GM10266 (cell line): ENCODE measurements at regions not wholly inside any gene's neighbourhood (a gene's known extent, or its start where the extent isn't known, plus 50 kb on each side); places are given as distances from the start of the nearest gene placed in this dataset.

ENCODE experiments used
- DNase-seq: peaks from one replicate; pipeline ENCODE4 v3.0.0; 2012; ENCODE audit errors: extremely low spot score
- TF ChIP-seq, protein P1 (sequence below): IDR thresholded peaks from 2 replicates; pipeline ENCODE4 v1.5.1; 2012; ENCODE audit warnings: mild to moderate bottlenecking, low read depth; ENCODE audit not compliant: control insufficient read depth, insufficient read depth; ENCODE audit errors: missing control alignments

GRCh38 chr2:238655974-238656722 is 191.7 kb upstream of the TWIST2 start:
- DNase-seq: no peak

DNA sequence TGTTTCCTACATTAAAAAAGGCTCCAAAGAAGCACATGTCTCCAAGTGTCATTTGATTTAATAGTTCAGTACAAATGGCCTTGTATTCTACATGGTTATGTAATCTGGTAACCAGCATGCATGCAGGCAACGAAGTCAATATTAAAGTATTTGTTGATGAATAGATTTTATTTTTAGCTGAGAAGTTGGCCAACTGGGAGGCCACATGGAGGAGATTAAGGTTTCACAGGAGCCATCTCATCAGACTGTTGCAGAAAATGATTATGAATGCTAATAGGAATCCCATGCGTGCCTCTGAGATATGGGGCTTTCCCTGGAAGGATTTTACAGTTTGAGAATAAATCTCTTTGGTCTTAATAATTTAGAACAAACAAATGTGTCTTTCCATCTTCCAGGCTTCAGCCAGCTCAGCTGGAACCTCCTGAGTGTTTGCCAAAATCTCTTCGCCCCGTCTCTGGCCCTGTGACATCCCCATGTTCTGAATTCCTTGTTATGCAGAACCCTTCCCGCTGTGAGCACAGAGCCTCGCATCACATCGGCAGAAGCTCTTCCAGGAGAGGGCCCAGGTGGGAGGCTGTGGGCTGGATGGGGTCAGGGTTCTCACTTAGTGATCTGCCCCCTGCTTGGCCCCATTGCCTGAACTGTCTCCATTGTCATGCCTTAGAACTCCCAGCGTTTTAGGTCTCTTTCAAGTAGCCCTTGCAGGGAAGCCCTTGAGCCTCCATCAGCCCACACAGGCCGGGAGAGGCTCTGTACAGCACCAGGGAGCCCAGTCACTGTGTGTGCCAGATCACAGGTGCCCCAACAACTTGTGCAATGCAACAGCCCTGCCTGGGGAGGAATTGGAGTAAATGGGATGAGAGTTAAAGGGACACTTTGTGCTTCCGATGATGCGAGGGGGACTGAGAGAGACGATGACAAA is 190.5 kb upstream of the TWIST2 start:
- TF ChIP-seq, protein P1, sequence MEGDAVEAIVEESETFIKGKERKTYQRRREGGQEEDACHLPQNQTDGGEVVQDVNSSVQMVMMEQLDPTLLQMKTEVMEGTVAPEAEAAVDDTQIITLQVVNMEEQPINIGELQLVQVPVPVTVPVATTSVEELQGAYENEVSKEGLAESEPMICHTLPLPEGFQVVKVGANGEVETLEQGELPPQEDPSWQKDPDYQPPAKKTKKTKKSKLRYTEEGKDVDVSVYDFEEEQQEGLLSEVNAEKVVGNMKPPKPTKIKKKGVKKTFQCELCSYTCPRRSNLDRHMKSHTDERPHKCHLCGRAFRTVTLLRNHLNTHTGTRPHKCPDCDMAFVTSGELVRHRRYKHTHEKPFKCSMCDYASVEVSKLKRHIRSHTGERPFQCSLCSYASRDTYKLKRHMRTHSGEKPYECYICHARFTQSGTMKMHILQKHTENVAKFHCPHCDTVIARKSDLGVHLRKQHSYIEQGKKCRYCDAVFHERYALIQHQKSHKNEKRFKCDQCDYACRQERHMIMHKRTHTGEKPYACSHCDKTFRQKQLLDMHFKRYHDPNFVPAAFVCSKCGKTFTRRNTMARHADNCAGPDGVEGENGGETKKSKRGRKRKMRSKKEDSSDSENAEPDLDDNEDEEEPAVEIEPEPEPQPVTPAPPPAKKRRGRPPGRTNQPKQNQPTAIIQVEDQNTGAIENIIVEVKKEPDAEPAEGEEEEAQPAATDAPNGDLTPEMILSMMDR: no peak
- no peak for DNase-seq

More at GRCh38 chr2:238655974-238656722, 191.7 kb upstream of the TWIST2 start:
- TF ChIP-seq, protein P1: no peak

- TF ChIP-seq, protein P1: no peak
- no peak for DNase-seq
Observed at GRCh38 chr2:238658054-238658407, 189.9 kb upstream of the TWIST2 start.

DNA sequence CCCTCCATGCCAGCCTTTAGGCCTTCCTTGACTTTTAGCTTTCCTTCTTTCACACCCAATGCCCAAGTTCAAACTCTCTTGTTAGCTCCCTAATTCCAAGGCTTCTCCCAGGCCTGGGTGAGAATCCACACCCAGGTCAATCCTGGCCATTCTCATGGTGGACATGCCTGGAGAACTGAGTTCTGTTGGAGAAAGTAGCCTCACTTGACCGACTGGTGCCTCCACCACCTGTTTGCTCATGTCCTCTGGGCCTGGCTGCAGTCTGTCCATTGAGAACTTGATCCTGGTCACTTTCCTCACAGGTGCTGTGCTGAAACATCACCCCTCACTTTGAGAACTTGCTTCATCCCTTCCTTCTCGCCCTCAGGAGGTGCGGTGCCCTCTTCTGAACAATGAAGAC is 189.1 kb upstream of the TWIST2 start:
- TF ChIP-seq, protein P1: no peak
- no peak for DNase-seq

DNA sequence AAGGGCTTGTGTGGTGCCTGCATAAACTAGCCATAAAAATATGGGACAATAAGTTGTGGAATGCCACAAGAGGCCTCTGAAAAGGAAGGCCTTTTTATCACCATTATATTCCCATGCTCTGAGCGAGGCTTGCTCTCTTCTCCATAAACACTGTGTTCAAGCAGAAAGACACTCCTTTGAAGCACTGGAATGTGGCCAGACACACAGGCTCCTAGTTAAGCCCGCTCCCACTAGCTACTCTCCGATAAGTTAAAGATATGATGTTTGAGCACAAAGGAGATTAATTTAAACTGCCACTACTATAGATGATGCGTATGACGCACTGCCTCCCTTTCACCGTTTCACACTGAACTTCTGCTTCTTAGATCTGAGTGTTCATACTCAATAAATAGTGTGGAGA is 188.7 kb upstream of the TWIST2 start:
- no peak for DNase-seq
- TF ChIP-seq, protein P1: no peak

- DNase-seq: no peak
- TF ChIP-seq, protein P1: no peak
Observed at GRCh38 chr2:238663586-238663985, 184.3 kb upstream of the TWIST2 start.

GRCh38 chr2:238665919-238666318 is 182.0 kb upstream of the TWIST2 start:
- TF ChIP-seq, protein P1: no peak
- no peak for DNase-seq
